Calu3 (cell line): ENCODE measurements at regions not wholly inside any gene's neighbourhood (a gene's known extent, or its start where the extent isn't known, plus 50 kb on each side); places are given as distances from the start of the nearest gene placed in this dataset.

Experiments used
- BruUV-seq: library from RNA; stranded (reverse); fragments of 400-500 nt; replicated peaks from 2 replicates; lab custom pipeline; 2021; lab: Mats Ljungman, UMichigan
- CTCF ChIA-PET: fragments of 300-600 bp; sonication (Branson Sonifier 250); formaldehyde crosslinking; loops from one replicate; lab custom pipeline; 2022; ENCODE audit warnings: antibody characterized with exemption; lab: Charles Lee
- DNase-seq: peaks from one replicate; pipeline ENCODE4 v3.0.0; 2022
- H3K27ac Mint-ChIP-seq: one replicate; pipeline ENCODE4 v1.8.0; 2022; ENCODE audit warnings: mixed read lengths; ENCODE audit not compliant: unreplicated experiment
- H3K27me3 Mint-ChIP-seq: one replicate; pipeline ENCODE4 v1.8.0; 2022; ENCODE audit warnings: mixed read lengths; ENCODE audit not compliant: unreplicated experiment
- H3K36me3 Mint-ChIP-seq: one replicate; pipeline ENCODE4 v1.8.0; 2022; ENCODE audit warnings: mild to moderate bottlenecking, moderate library complexity, mixed read lengths; ENCODE audit not compliant: insufficient read depth, unreplicated experiment
- H3K4me1 Mint-ChIP-seq: one replicate; pipeline ENCODE4 v1.8.0; 2022; ENCODE audit warnings: mild to moderate bottlenecking, low read depth, mixed read lengths; ENCODE audit not compliant: unreplicated experiment
- H3K4me3 Mint-ChIP-seq: one replicate; pipeline ENCODE4 v1.8.0; 2022; ENCODE audit warnings: mild to moderate bottlenecking, low read depth, moderate library complexity, mixed read lengths; ENCODE audit not compliant: unreplicated experiment
- H3K9me3 Mint-ChIP-seq: one replicate; pipeline ENCODE4 v1.8.0; 2022; ENCODE audit warnings: low read depth, mixed read lengths; ENCODE audit not compliant: unreplicated experiment
- CTCF ChIP-seq: fragments of 200-600 bp; IDR thresholded peaks from one replicate; pipeline ENCODE4 v1.8.0; 2022; ENCODE audit warnings: antibody characterized with exemption; ENCODE audit not compliant: unreplicated experiment
- intact Hi-C: fragments of 100-400 bp; cut with micrococcal nuclease; formaldehyde crosslinking; loops from one replicate; pipeline ENCODE4 v1.10.0; 2022; ENCODE audit not compliant: unreplicated experiment

- Mint-ChIP-seq H3K27me3 (no peaks in the 10 kb centered on the region), H3K4me3 (no peak overlapping the region), H3K4me1 (no peaks in the 10 kb centered on the region), H3K27ac (no peak overlapping the region), H3K9me3 (peaks cover 11% of the 10 kb centered on the region), H3K36me3 (no peaks in the 10 kb centered on the region)
- DNase-seq, result no peak
- CTCF ChIA-PET, result no interaction called here
- no TSS peak for BruUV-seq
- no peak for TF ChIP-seq CTCF
- intact Hi-C loops, result no loop called here
These were observed 371.9 kb upstream of the CNTN4 start for GRCh38 chr3:1726741-1727140.

GRCh38 chr3:1727242-1727641 is 371.4 kb upstream of the CNTN4 start:
- H3K36me3 Mint-ChIP-seq, result no peaks in the 10 kb centered on the region
- H3K4me1 Mint-ChIP-seq, result no peaks in the 10 kb centered on the region
- BruUV-seq, result no TSS peak
- no peak overlapping the region for H3K27ac Mint-ChIP-seq
- intact Hi-C loops, result no loop called here
- CTCF ChIA-PET, result no interaction called here
- no peak overlapping the region for H3K4me3 Mint-ChIP-seq
- peaks cover 14% of the 10 kb centered on the region for H3K9me3 Mint-ChIP-seq
- no peak for TF ChIP-seq CTCF
- no peaks in the 10 kb centered on the region for H3K27me3 Mint-ChIP-seq
- DNase-seq, result no peak

- H3K36me3 Mint-ChIP-seq, result no peaks in the 10 kb centered on the region
- CTCF ChIA-PET, result no interaction called here
- no peak overlapping the region for H3K27ac Mint-ChIP-seq
- DNase-seq, result no peak
- BruUV-seq, result no TSS peak
- intact Hi-C loops, result no loop called here
- H3K4me1 Mint-ChIP-seq, result no peaks in the 10 kb centered on the region
- H3K9me3 Mint-ChIP-seq, result peaks cover 17% of the 10 kb centered on the region
- no peaks in the 10 kb centered on the region for H3K27me3 Mint-ChIP-seq
- no peak overlapping the region for H3K4me3 Mint-ChIP-seq
- no peak for TF ChIP-seq CTCF
These were observed 370.2 kb upstream of the CNTN4 start for GRCh38 chr3:1728510-1728909.

- Mint-ChIP-seq H3K27ac (no peak overlapping the region), H3K9me3 (peaks cover 14% of the 10 kb centered on the region), H3K27me3 (no peaks in the 10 kb centered on the region), H3K4me3 (no peak overlapping the region), H3K36me3 (no peaks in the 10 kb centered on the region), H3K4me1 (no peaks in the 10 kb centered on the region)
- DNase-seq, result no peak
- CTCF ChIA-PET, result no interaction called here
- TF ChIP-seq CTCF, result no peak
- no TSS peak for BruUV-seq
- intact Hi-C loops, result no loop called here
These were observed 364.1 kb upstream of the CNTN4 start for GRCh38 chr3:1734494-1735122.
